CD14-positive monocyte (primary cell): ENCODE measurements at regions not wholly inside any gene's neighbourhood (a gene's known extent, or its start where the extent isn't known, plus 50 kb on each side); places are given as distances from the start of the nearest gene placed in this dataset.

ENCODE experiments used
- DNase-seq, 3 donors: peaks; one replicate each; pipeline ENCODE4 v3.0.0-alpha.2; 2011 to 2022
- H2AFZ ChIP-seq: 2 replicates; pipeline ENCODE4 v1.6.0; 2012; ENCODE audit warnings: mild to moderate bottlenecking, low read depth, low read length, inconsistent platforms; ENCODE audit not compliant: insufficient read depth, poor library complexity, severe bottlenecking
- H3K27ac ChIP-seq, 2 donors: 1 replicate in 1 of 2; 2 replicates in 1 of 2; pipeline ENCODE4 v1.5.1; 2012 to 2013; ENCODE audit warnings: low read length in 2 of 2, control low read depth in 1 of 2, inconsistent platforms in 1 of 2, low read depth in 1 of 2, mild to moderate bottlenecking in 1 of 2
- H3K27me3 ChIP-seq, 2 donors: one replicate each; pipeline versions ENCODE4 v1.6.0 to v1.6.1; 2011 to 2013; ENCODE audit warnings: low read length in 2 of 2; ENCODE audit not compliant: control insufficient read depth in 2 of 2, insufficient read depth in 2 of 2
- H3K36me3 ChIP-seq, 2 donors: replicated peaks in 1 of 2; 1 replicate in 1 of 2; 2 replicates in 1 of 2; pipeline versions ENCODE4 v1.5.1 to v1.6.1; 2012 to 2013; ENCODE audit warnings: low read length in 2 of 2, control low read depth in 1 of 2, inconsistent platforms in 1 of 2, mild to moderate bottlenecking in 1 of 2; ENCODE audit not compliant: insufficient read depth in 2 of 2, control insufficient read depth in 1 of 2
- H3K4me1 ChIP-seq, 2 donors: 1 replicate in 1 of 2; 2 replicates in 1 of 2; pipeline versions ENCODE4 v1.5.1 to v1.6.1; 2012 to 2013; ENCODE audit warnings: low read length in 2 of 2, control low read depth in 1 of 2, inconsistent platforms in 1 of 2, mild to moderate bottlenecking in 1 of 2, moderate library complexity in 1 of 2; ENCODE audit not compliant: insufficient read depth in 2 of 2, control insufficient read depth in 1 of 2
- H3K4me2 ChIP-seq: replicated peaks from 2 replicates; pipeline ENCODE3; 2012; ENCODE audit warnings: low read length, moderate library complexity, mild to moderate bottlenecking; ENCODE audit not compliant: poor library complexity, severe bottlenecking; ENCODE audit errors: extremely low read depth
- H3K4me3 ChIP-seq, 3 experiments: fragments of 200-600 bp in 1 of 3; sonication (generic) in 1 of 3; replicated peaks in 1 of 3; 1 replicate in 2 of 3; 2 replicates in 1 of 3; pipeline ENCODE4 v1.5.1; 2011 to 2013; ENCODE audit warnings: low read length in 3 of 3, mild to moderate bottlenecking in 3 of 3, control low read depth in 2 of 3, low read depth in 2 of 3, inconsistent platforms in 1 of 3, moderate library complexity in 1 of 3
- H3K79me2 ChIP-seq: 2 replicates; pipeline ENCODE4 v1.6.0; 2012; ENCODE audit warnings: mild to moderate bottlenecking, control low read depth, inconsistent platforms, low read length, moderate library complexity; ENCODE audit not compliant: insufficient read depth
- H3K9ac ChIP-seq: 2 replicates; pipeline ENCODE4 v1.6.0; 2017; ENCODE audit warnings: low read length, mild to moderate bottlenecking; ENCODE audit not compliant: insufficient read depth, poor library complexity, severe bottlenecking
- H3K9me3 ChIP-seq, 2 donors: replicated peaks in 1 of 2; 1 replicate in 1 of 2; 2 replicates in 1 of 2; pipeline versions ENCODE4 v1.5.1 to v1.6.1; 2012 to 2013; ENCODE audit warnings: low read length in 2 of 2, control low read depth in 1 of 2; ENCODE audit not compliant: control insufficient read depth in 1 of 2, insufficient read depth in 1 of 2
- H4K20me1 ChIP-seq: 2 replicates; pipeline ENCODE4 v1.6.0; 2012; ENCODE audit warnings: mild to moderate bottlenecking, low read length, control low read depth, moderate library complexity; ENCODE audit not compliant: insufficient read depth
- H3K27ac Mint-ChIP-seq, 7 donors: one replicate each; pipeline ENCODE4 v1.8.0; 2020; ENCODE audit warnings: mild to moderate bottlenecking in 7 of 7, mixed read lengths in 7 of 7, moderate library complexity in 6 of 7, inconsistent platforms in 2 of 7
- H3K27me3 Mint-ChIP-seq, 3 donors: one replicate each; pipeline ENCODE4 v1.8.0; 2021 to 2022; ENCODE audit warnings: low read depth in 3 of 3, mild to moderate bottlenecking in 3 of 3, mixed read lengths in 3 of 3, moderate library complexity in 3 of 3, inconsistent platforms in 1 of 3
- H3K36me3 Mint-ChIP-seq, 2 donors: one replicate each; pipeline ENCODE4 v1.8.0; 2020; ENCODE audit warnings: mixed read lengths in 2 of 2, inconsistent platforms in 1 of 2, mild to moderate bottlenecking in 1 of 2
- H3K4me1 Mint-ChIP-seq: one replicate; pipeline ENCODE4 v1.8.0; 2020; ENCODE audit warnings: mild to moderate bottlenecking, mixed read lengths
- H3K4me3 Mint-ChIP-seq, 2 donors: one replicate each; pipeline ENCODE4 v1.8.0; 2020; ENCODE audit warnings: mild to moderate bottlenecking in 2 of 2, mixed read lengths in 2 of 2, moderate library complexity in 1 of 2
- H3K9me3 Mint-ChIP-seq, 7 donors: one replicate each; pipeline ENCODE4 v1.8.0; 2020 to 2022; ENCODE audit warnings: mixed read lengths in 7 of 7, mild to moderate bottlenecking in 6 of 7, moderate library complexity in 6 of 7, inconsistent platforms in 2 of 7
- CTCF ChIP-seq: fragments of 200-600 bp; IDR thresholded peaks from one replicate; pipeline ENCODE4 v1.8.0; 2022; ENCODE audit warnings: antibody characterized with exemption, mild to moderate bottlenecking
- WGBS: methylation state at CpG from one replicate; pipeline ENCODE4 v1.1.5; 2013; ENCODE audit warnings: missing lambda C conversion rate; ENCODE audit not compliant: insufficient coverage; 5-methylcytosine and 5-hydroxymethylcytosine counted together
- intact Hi-C, 2 donors: fragments of 100-400 bp; cut with micrococcal nuclease; formaldehyde crosslinking; loops; one replicate each; pipeline versions ENCODE4 v1.15.0 to v1.15.1; 2023

DNA sequence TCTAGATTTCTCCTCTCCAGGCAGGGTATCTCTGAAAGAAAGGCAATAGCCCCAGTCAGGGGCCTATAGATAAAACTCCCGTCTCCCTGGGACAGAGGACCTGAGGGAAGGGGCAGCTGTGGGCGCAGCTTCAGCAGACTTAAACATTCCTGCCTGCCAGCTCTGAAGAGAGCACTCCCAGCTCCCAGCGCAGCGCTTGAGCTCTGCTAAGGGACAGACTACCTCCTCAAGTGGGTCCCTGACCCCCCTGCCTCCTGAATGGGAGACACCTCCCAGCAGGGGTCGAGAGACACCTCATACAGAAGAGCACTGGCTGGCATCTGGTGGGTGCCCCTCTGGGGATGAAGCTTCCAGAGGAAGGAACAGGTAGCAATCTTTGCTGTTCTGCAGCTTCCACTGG lies 556.9 kb downstream of the EPM2A start:
- H3K27me3 ChIP-seq, result no peaks in the 10 kb centered on the region
- no peak overlapping the region for H3K4me2 ChIP-seq
- intact Hi-C loops, result no loop called here
- H4K20me1 ChIP-seq, result no peaks in the 10 kb centered on the region
- H2AFZ ChIP-seq, result no peak overlapping the region
- no peak overlapping the region for H3K4me3 ChIP-seq
- H3K4me1 ChIP-seq, result no peaks in the 10 kb centered on the region
- Mint-ChIP-seq H3K36me3 (no peaks in the 10 kb centered on the region), H3K4me1 (no peaks in the 10 kb centered on the region), H3K27ac (no peak overlapping the region), H3K9me3 (peaks cover 13 to 29% (median 22%) of the 10 kb centered on the region in 7 donors), H3K27me3 (no peaks in the 10 kb centered on the region), H3K4me3 (no peak overlapping the region)
- H3K9me3 ChIP-seq, result peaks cover 5 to 14% of the 10 kb centered on the region in 2 donors
- H3K36me3 ChIP-seq, result no peaks in the 10 kb centered on the region
- no peak overlapping the region for H3K27ac ChIP-seq
- H3K79me2 ChIP-seq, result no peaks in the 10 kb centered on the region
- H3K9ac ChIP-seq, result no peak overlapping the region
- DNase-seq, result no peak
- no peak for TF ChIP-seq CTCF
- 100% methylated on average over 4 of the region's 5 CpGs for WGBS

DNA sequence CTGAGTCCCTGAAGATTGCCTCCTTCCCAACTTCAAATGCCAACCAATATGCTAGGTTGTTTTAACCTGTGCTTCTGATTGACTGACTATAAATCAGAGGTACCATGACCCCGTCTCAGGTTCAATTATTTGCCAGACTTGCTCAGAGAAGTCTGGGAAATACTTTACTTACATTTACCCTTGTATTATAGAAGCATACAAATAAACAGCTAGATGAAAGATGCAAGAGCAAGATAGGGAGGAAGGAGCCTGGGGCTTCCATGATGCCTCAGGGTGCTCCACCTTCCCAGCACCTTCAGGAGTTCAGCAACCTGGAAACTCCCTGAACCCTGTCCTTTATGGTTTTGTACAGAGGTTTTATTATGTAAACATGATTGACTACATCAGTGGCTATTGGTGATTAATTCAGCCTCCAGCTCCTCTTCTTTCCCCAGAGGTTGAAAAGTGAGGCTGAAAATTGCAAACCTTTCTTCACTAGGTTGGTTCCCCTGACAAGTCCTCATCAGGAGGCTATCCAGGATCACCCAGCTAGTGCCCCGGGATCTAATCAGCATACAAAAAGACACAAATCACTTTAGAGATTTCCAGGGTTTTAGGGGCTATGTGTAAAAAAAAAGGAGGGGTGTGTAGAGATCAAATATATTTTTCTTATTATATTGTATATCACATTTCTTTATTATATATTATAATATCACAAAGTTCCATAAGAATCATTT lies 547.7 kb downstream of the EPM2A start:
- Histone ChIP-seq H2AFZ (no peak overlapping the region), H4K20me1 (no peaks in the 10 kb centered on the region), H3K27me3 (no peaks in the 10 kb centered on the region), H3K9ac (no peak overlapping the region), H3K36me3 (no peaks in the 10 kb centered on the region), H3K4me2 (no peak overlapping the region), H3K79me2 (no peaks in the 10 kb centered on the region), H3K9me3 (no peaks in the 10 kb centered on the region), H3K4me1 (no peaks in the 10 kb centered on the region), H3K27ac (no peak overlapping the region), H3K4me3 (no peak overlapping the region)
- no peak for DNase-seq
- Mint-ChIP-seq H3K27ac (no peak overlapping the region), H3K4me1 (no peaks in the 10 kb centered on the region), H3K36me3 (no peaks in the 10 kb centered on the region), H3K4me3 (no peak overlapping the region), H3K27me3 (no peaks in the 10 kb centered on the region), H3K9me3 (peaks cover 0 to 8% (median 3%) of the 10 kb centered on the region in 7 donors)
- no peak for TF ChIP-seq CTCF
- no CpG with 5 or more reads among the region's 2 CpGs for WGBS
- intact Hi-C loops, result no loop called here
